DND-41 (cell line): ENCODE measurements at regions not wholly inside any gene's neighbourhood (a gene's known extent, or its start where the extent isn't known, plus 50 kb on each side); places are given as distances from the start of the nearest gene placed in this dataset.

ENCODE experiments used
- ATAC-seq: fragments of 200-7000 bp; cut with Tn5 transposase; 3 replicates; pipeline ENCODE4 v1.9.1; 2021; ENCODE audit warnings: low read depth; ENCODE audit not compliant: insufficient read depth
- DNase-seq: peaks from one replicate; pipeline ENCODE4 v3.0.0-alpha.2; 2020
- H2AFZ ChIP-seq: 2 replicates; pipeline ENCODE4 v1.6.0; 2012; ENCODE audit warnings: low read depth, low read length
- H3K27ac ChIP-seq: 2 replicates; pipeline ENCODE4 v1.5.1; 2012; ENCODE audit warnings: low read length, inconsistent platforms
- H3K27me3 ChIP-seq: fragments of 200-600 bp; sonication (generic); 2 replicates; pipeline ENCODE4 v1.6.0; 2012; ENCODE audit warnings: low read length, mild to moderate bottlenecking, inconsistent platforms; ENCODE audit not compliant: insufficient read depth, poor library complexity
- H3K36me3 ChIP-seq: 2 replicates; pipeline ENCODE4 v1.5.1; 2012; ENCODE audit warnings: low read length, inconsistent platforms; ENCODE audit not compliant: insufficient read depth
- H3K4me1 ChIP-seq: 2 replicates; pipeline ENCODE4 v1.5.1; 2012; ENCODE audit warnings: mild to moderate bottlenecking, low read length; ENCODE audit not compliant: insufficient read depth
- H3K4me2 ChIP-seq: 2 replicates; pipeline ENCODE4 v1.6.0; 2012; ENCODE audit warnings: mild to moderate bottlenecking, moderate library complexity, low read length, inconsistent platforms; ENCODE audit not compliant: insufficient read depth
- H3K4me3 ChIP-seq, 2 experiments: fragments of 200-600 bp in 1 of 2; shearing (Covaris generic) in 1 of 2; 2 replicates each; pipeline ENCODE4 v1.5.1; 2012 to 2016; ENCODE audit warnings: inconsistent platforms in 2 of 2, low read length in 2 of 2, mild to moderate bottlenecking in 2 of 2, low read depth in 1 of 2, moderate library complexity in 1 of 2
- H3K79me2 ChIP-seq: 2 replicates; pipeline ENCODE4 v1.6.0; 2012; ENCODE audit warnings: low read length, inconsistent platforms; ENCODE audit not compliant: insufficient read depth
- H3K9ac ChIP-seq: 2 replicates; pipeline ENCODE4 v1.6.0; 2012; ENCODE audit warnings: low read depth, mild to moderate bottlenecking, inconsistent platforms, low read length, moderate library complexity
- H3K9me3 ChIP-seq: 2 replicates; pipeline ENCODE4 v1.5.1; 2012; ENCODE audit warnings: low read length, moderate library complexity, mild to moderate bottlenecking, inconsistent platforms; ENCODE audit not compliant: insufficient read depth, severe bottlenecking
- H4K20me1 ChIP-seq: 2 replicates; pipeline ENCODE4 v1.6.0; 2012; ENCODE audit warnings: low read length; ENCODE audit not compliant: insufficient read depth
- CTCF ChIP-seq: IDR thresholded peaks from 2 replicates; pipeline ENCODE4 v1.5.1; 2012; ENCODE audit warnings: borderline replicate concordance, low read length, moderate library complexity, mild to moderate bottlenecking; ENCODE audit not compliant: poor library complexity, severe bottlenecking; ENCODE audit errors: extremely low read depth
- EZH2 ChIP-seq: IDR thresholded peaks from 3 replicates; pipeline ENCODE4 v1.6.1; 2012; ENCODE audit warnings: borderline replicate concordance, low read depth, mild to moderate bottlenecking, moderate library complexity, low read length, inconsistent platforms; ENCODE audit not compliant: severe bottlenecking

GRCh38 chr6:115842338-115842737 lies 218.4 kb downstream of the FRK start:
- H3K4me1 ChIP-seq = no peaks in the 10 kb centered on the region
- H4K20me1 ChIP-seq = no peaks in the 10 kb centered on the region
- no peaks in the 10 kb centered on the region for H3K79me2 ChIP-seq
- H3K27me3 ChIP-seq = no peaks in the 10 kb centered on the region
- no peak overlapping the region for H3K27ac ChIP-seq
- ATAC-seq = no peak
- H3K36me3 ChIP-seq = no peaks in the 10 kb centered on the region
- H3K4me3 ChIP-seq = no peak overlapping the region
- no peak overlapping the region for H3K9ac ChIP-seq
- no peak for DNase-seq
- H3K4me2 ChIP-seq = no peak overlapping the region
- no peaks in the 10 kb centered on the region for H3K9me3 ChIP-seq
- TF ChIP-seq CTCF (no peak), EZH2 (no peak)
- no peak overlapping the region for H2AFZ ChIP-seq

GRCh38 chr6:115839583-115840181 lies 221.0 kb downstream of the FRK start:
- no peak overlapping the region for H3K4me2 ChIP-seq

GRCh38 chr6:115838763-115839401 lies 221.8 kb downstream of the FRK start:
- Histone ChIP-seq H4K20me1 (no peaks in the 10 kb centered on the region), H2AFZ (no peak overlapping the region), H3K27ac (no peak overlapping the region), H3K4me3 (no peak overlapping the region), H3K4me1 (no peaks in the 10 kb centered on the region), H3K36me3 (no peaks in the 10 kb centered on the region), H3K4me2 (no peak overlapping the region), H3K79me2 (no peaks in the 10 kb centered on the region), H3K27me3 (no peaks in the 10 kb centered on the region), H3K9me3 (no peaks in the 10 kb centered on the region), H3K9ac (no peak overlapping the region)
- ATAC-seq (peak; percentile 31; the same call in 1 of the 3 replicates), DNase-seq (peak; percentile 10)
- TF ChIP-seq CTCF = peak; percentile 49
- TF ChIP-seq EZH2 = no peak

More at GRCh38 chr6:115839583-115840181, 221.0 kb downstream of the FRK start:
- Histone ChIP-seq H3K4me1 (no peaks in the 10 kb centered on the region), H4K20me1 (no peaks in the 10 kb centered on the region), H3K4me3 (no peak overlapping the region), H3K9ac (no peak overlapping the region), H3K9me3 (no peaks in the 10 kb centered on the region), H3K27ac (no peak overlapping the region), H2AFZ (no peak overlapping the region), H3K27me3 (no peaks in the 10 kb centered on the region), H3K36me3 (no peaks in the 10 kb centered on the region), H3K79me2 (no peaks in the 10 kb centered on the region)
- ATAC-seq = no peak
- no peak for DNase-seq
- no peak for TF ChIP-seq CTCF
- no peak for TF ChIP-seq EZH2
